Lower lobe of right lung (tissue), 2 donors: ENCODE measurements at regions not wholly inside any gene's neighbourhood (a gene's known extent, or its start where the extent isn't known, plus 50 kb on each side); places are given as distances from the start of the nearest gene placed in this dataset.

Source experiments
- ATAC-seq, 2 donors: fragments of 200-7000 bp; cut with Tn5 transposase; one replicate each; pipeline ENCODE4 v1.9.1; 2020 to 2022; ENCODE audit warnings: mild to moderate bottlenecking in 2 of 2, moderate library complexity in 2 of 2
- DNase-seq: peaks from one replicate; pipeline ENCODE4 v3.0.0-alpha.2; 2020
- H3K27ac ChIP-seq: fragments of 200-600 bp; one replicate; pipeline ENCODE4 v1.8.0; 2022
- H3K27me3 ChIP-seq: fragments of 200-600 bp; one replicate; pipeline ENCODE4 v1.8.0; 2022; ENCODE audit warnings: low read depth
- H3K36me3 ChIP-seq: fragments of 200-600 bp; one replicate; pipeline ENCODE4 v1.8.0; 2022; ENCODE audit warnings: mild to moderate bottlenecking
- H3K4me1 ChIP-seq: fragments of 200-600 bp; one replicate; pipeline ENCODE4 v1.8.0; 2022
- H3K4me3 ChIP-seq: fragments of 200-600 bp; one replicate; pipeline ENCODE4 v1.8.0; 2022; ENCODE audit warnings: mild to moderate bottlenecking
- H3K9me3 ChIP-seq: fragments of 200-600 bp; one replicate; pipeline ENCODE4 v1.8.0; 2022
- CTCF ChIP-seq: fragments of 200-600 bp; IDR thresholded peaks from one replicate; pipeline ENCODE4 v1.8.0; 2022; ENCODE audit warnings: antibody characterized with exemption, mild to moderate bottlenecking
- intact Hi-C: fragments of 100-400 bp; cut with DNase I; formaldehyde crosslinking; loops from one replicate; pipeline ENCODE4 v1.11.0; 2022
- donor health status: DM: no; HTN: yes; CAD: no; lungs with severe emphysema.

- Histone ChIP-seq H3K4me1 (no peaks in the 10 kb centered on the region), H3K9me3 (peaks cover 12% of the 10 kb centered on the region), H3K27ac (no peak overlapping the region), H3K4me3 (no peak overlapping the region), H3K27me3 (no peaks in the 10 kb centered on the region), H3K36me3 (no peaks in the 10 kb centered on the region)
- TF ChIP-seq CTCF = no peak
- DNase-seq (no peak), ATAC-seq (no peak)
- intact Hi-C loops = no loop called here
Measured at GRCh38 chr3:36257158-36257852, 123.0 kb upstream of the STAC start.

DNA sequence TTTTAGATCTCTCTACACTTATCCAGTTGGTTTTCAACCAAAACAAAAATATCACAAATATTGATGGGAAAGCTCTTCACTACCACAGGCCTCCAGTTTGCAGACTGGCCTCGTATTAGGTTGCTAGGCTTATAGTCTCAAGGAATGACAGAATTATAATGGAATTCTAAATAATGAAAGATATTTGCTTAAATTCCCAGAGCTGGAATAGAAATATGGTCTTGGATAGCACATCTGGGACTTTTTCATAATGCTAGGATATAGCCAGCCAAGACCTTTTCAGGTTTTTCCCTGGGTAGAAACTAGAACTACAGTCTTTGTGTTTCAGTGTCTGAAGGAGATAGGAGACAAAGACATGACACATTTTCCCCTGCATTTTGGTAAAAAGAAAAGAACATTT lies 121.9 kb upstream of the STAC start:
- Histone ChIP-seq H3K4me1 (no peaks in the 10 kb centered on the region), H3K27me3 (no peaks in the 10 kb centered on the region), H3K4me3 (no peak overlapping the region), H3K36me3 (no peaks in the 10 kb centered on the region), H3K27ac (no peak overlapping the region), H3K9me3 (peaks cover 4% of the 10 kb centered on the region)
- no peak for DNase-seq
- no peak for ATAC-seq
- TF ChIP-seq CTCF = no peak
- intact Hi-C loops = no loop called here

DNA sequence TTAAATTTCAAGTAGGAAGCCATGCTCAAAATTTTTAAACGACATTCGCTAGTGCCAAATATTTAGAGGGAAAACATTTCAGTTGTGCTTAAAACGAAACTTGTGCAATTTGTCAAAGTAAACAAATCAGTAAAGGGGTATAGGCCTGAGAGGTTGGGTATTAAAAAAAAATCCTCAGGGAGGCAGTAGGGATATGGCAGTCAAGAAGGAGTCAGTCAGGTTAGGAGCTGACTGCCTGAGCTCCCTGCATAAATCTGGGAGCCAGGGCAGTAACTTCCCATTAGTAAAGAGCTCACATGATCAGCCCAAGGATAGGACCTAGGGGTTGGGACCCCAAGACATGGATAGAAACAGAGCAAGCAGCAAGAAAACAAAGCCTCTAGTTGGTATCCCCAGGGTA lies 120.7 kb upstream of the STAC start:
- intact Hi-C loops = no loop called here
- Histone ChIP-seq H3K27ac (no peak overlapping the region), H3K36me3 (no peaks in the 10 kb centered on the region), H3K9me3 (peaks cover 4% of the 10 kb centered on the region), H3K4me1 (no peaks in the 10 kb centered on the region), H3K27me3 (no peaks in the 10 kb centered on the region), H3K4me3 (no peak overlapping the region)
- ATAC-seq (no peak), DNase-seq (no peak)
- no peak for TF ChIP-seq CTCF

DNA sequence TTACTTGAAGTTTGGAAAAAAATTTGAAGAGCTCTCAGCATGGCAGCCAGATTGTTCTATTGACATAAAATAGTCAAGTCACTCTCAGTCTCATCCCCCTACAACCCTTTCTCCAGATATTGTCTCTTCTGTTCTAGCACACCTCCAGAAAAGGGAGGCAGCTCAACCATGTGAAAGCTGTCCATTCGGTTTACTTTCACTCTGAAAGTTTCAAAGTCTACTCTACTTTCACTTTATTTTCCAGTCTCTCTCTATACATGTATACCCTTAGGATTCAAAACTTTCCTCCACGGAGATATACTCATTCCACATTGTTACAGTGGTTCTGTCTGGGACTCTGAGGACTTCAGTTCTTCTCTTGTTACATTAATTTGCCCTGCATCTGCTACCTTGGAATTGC lies 111.0 kb upstream of the STAC start:
- ATAC-seq (no peak), DNase-seq (no peak)
- H3K4me1 ChIP-seq = no peaks in the 10 kb centered on the region
- H3K27ac ChIP-seq = no peak overlapping the region
- no peak overlapping the region for H3K4me3 ChIP-seq
- TF ChIP-seq CTCF = no peak
- H3K36me3 ChIP-seq = no peaks in the 10 kb centered on the region
- no peaks in the 10 kb centered on the region for H3K27me3 ChIP-seq
- no peaks in the 10 kb centered on the region for H3K9me3 ChIP-seq
- intact Hi-C loops = no loop called here

DNA sequence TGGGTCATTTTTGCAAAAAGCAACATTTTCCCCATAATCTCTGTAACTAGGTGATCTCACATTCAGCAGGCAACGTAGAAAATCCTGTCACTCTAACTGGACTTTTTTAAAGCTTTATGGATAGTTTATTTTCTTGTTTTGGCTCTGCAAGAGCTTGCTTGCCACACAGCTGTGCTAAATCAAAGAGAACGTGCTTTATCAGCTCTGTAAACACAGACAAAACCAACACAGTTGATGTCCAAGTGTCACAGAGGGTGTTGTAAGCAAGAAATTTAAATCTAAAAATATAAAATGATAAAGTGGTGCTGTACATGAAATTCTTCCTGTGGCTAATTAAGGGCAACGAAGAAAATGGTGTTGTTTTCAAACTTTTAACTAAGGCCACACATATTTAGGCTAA lies 97.5 kb upstream of the STAC start:
- no peaks in the 10 kb centered on the region for H3K36me3 ChIP-seq
- DNase-seq (no peak), ATAC-seq (no peak)
- intact Hi-C loops = no loop called here
- H3K27me3 ChIP-seq = no peaks in the 10 kb centered on the region
- H3K27ac ChIP-seq = no peak overlapping the region
- no peak overlapping the region for H3K4me3 ChIP-seq
- peaks cover 6% of the 10 kb centered on the region for H3K9me3 ChIP-seq
- H3K4me1 ChIP-seq = no peaks in the 10 kb centered on the region
- TF ChIP-seq CTCF = no peak

DNA sequence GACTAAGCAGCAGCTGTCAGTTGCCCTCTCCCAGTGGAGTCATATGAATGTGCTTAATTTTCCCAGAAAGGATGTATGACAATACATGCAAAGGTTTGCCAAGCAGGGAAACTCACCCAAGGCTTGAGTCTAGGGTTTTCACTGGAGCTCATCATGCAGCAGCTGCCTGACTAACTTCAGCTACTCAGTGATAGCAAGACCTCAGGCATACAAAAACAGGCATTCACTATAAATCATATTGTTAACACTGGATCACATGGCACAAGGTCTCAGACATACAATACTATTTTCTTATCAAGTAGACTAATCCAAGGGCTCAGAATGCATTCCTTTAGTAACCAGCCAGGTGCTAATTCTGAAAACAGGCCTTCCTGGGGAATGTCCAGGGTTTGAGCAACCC lies 85.0 kb upstream of the STAC start:
- DNase-seq (no peak), ATAC-seq (no peak)
- Histone ChIP-seq H3K4me1 (no peaks in the 10 kb centered on the region), H3K4me3 (no peak overlapping the region), H3K9me3 (no peaks in the 10 kb centered on the region), H3K27me3 (no peaks in the 10 kb centered on the region), H3K36me3 (no peaks in the 10 kb centered on the region), H3K27ac (no peak overlapping the region)
- TF ChIP-seq CTCF = no peak
- intact Hi-C loops = no loop called here
